HCT116 (cell line): ENCODE measurements at regions not wholly inside any gene's neighbourhood (a gene's known extent, or its start where the extent isn't known, plus 50 kb on each side); places are given as distances from the start of the nearest gene placed in this dataset.

Experiments used
- ATAC-seq: fragments of 200-7000 bp; cut with Tn5 transposase; 2 replicates; pipeline ENCODE4 v1.9.1; 2020; ENCODE audit warnings: mild to moderate bottlenecking, moderate library complexity
- BruUV-seq: library from RNA; stranded (reverse); fragments of 400-500 nt; replicated peaks from 2 replicates; lab custom pipeline; 2021; lab: Mats Ljungman, UMichigan
- CTCF ChIA-PET: fragments of 300-600 bp; sonication (Branson Sonifier 250); formaldehyde crosslinking; loops from one replicate; lab custom pipeline; 2021; ENCODE audit warnings: antibody characterized with exemption; lab: Charles Lee
- POLR2A ChIA-PET: fragments of 300-600, 350-600 bp; sonication (Branson Sonifier 250); formaldehyde crosslinking; loops from one replicate; lab custom pipeline; 2021; ENCODE audit warnings: antibody characterized with exemption; lab: Charles Lee
- RAD21 ChIA-PET, 2 experiments: fragments of 300-600 bp; sonication (Branson Sonifier 250); formaldehyde crosslinking; loops; one replicate each; lab custom pipeline; 2023; ENCODE audit warnings: low total read pairs in 2 of 2; ENCODE audit not compliant: uncharacterized antibody in 2 of 2, unreplicated experiment in 2 of 2, low non-redundant PET in 1 of 2; lab: Charles Lee
- DNase-seq: peaks from one replicate; pipeline ENCODE4 v3.0.0-alpha.2; 2010; ENCODE audit warnings: low read depth, low spot score
- H2AFZ ChIP-seq: fragments of 200-600 bp; shearing (Covaris generic), sonication (generic); 2 replicates; pipeline ENCODE4 v1.6.1; 2017; ENCODE audit warnings: low read depth, mixed run types, mixed read lengths, antibody characterized with exemption, low read length; ENCODE audit not compliant: poor library complexity, severe bottlenecking
- H3K27ac ChIP-seq: 2 replicates; pipeline ENCODE4 v1.5.1; 2012; ENCODE audit warnings: low read depth, low read length
- H3K27me3 ChIP-seq: fragments of 200-600 bp; sonication (generic); 2 replicates; pipeline ENCODE4 v1.6.1; 2016; ENCODE audit warnings: mixed run types, low read length, mixed read lengths; ENCODE audit not compliant: insufficient read depth
- H3K36me3 ChIP-seq, 2 experiments: fragments of 200-500 bp in 1 of 2; fragments of 200-600 bp in 1 of 2; sonication (Bioruptor generic) in 1 of 2; sonication (generic) in 1 of 2; 2 replicates each; pipeline versions ENCODE4 v1.5.1 to v1.6.1; 2014 to 2016; ENCODE audit warnings: low read length in 2 of 2, inconsistent platforms in 1 of 2, mixed read lengths in 1 of 2, mixed run types in 1 of 2; ENCODE audit not compliant: insufficient read depth in 2 of 2, control insufficient read depth in 1 of 2
- H3K4me1 ChIP-seq, 2 experiments: fragments of 200-600 bp in 1 of 2; sonication (generic) in 1 of 2; 2 replicates each; pipeline versions ENCODE4 v1.5.1 to v1.6.1; 2012 to 2017; ENCODE audit warnings: low read length in 2 of 2, inconsistent platforms in 1 of 2, mild to moderate bottlenecking in 1 of 2, mixed read lengths in 1 of 2, mixed run types in 1 of 2, moderate library complexity in 1 of 2; ENCODE audit not compliant: insufficient read depth in 2 of 2, control insufficient read depth in 1 of 2
- H3K4me2 ChIP-seq: fragments of 200-600 bp; sonication (generic); 2 replicates; pipeline ENCODE4 v1.6.1; 2017; ENCODE audit warnings: mixed run types, low read length, mixed read lengths
- H3K4me3 ChIP-seq, 2 experiments: fragments of 200-600 bp in 1 of 2; sonication (generic) in 1 of 2; replicated peaks in 1 of 2; 2 replicates each; pipeline ENCODE4 v1.5.1; 2011 to 2016; ENCODE audit warnings: low read length in 2 of 2, control low read depth in 1 of 2, low read depth in 1 of 2, mild to moderate bottlenecking in 1 of 2, mixed read lengths in 1 of 2, mixed run types in 1 of 2
- H3K79me2 ChIP-seq: fragments of 200-600 bp; sonication (generic); 2 replicates; pipeline ENCODE4 v1.6.1; 2017; ENCODE audit warnings: mild to moderate bottlenecking, mixed run types, low read length, moderate library complexity, mixed read lengths; ENCODE audit not compliant: insufficient read depth
- H3K9ac ChIP-seq: fragments of 200-600 bp; sonication (generic); 2 replicates; pipeline ENCODE4 v1.6.1; 2016; ENCODE audit warnings: low read length, mixed read lengths
- H3K9me2 ChIP-seq: fragments of 200-600 bp; sonication (generic), shearing (Covaris generic); 2 replicates; pipeline ENCODE4 v1.6.1; 2017; ENCODE audit warnings: mixed run types, mild to moderate bottlenecking, moderate library complexity; ENCODE audit not compliant: insufficient read depth
- H3K9me3 ChIP-seq, 2 experiments: fragments of 200-500 bp in 1 of 2; fragments of 200-600 bp in 1 of 2; sonication (Bioruptor generic) in 1 of 2; sonication (generic) in 1 of 2; 2 replicates each; pipeline ENCODE4 v1.6.1; 2014 to 2017; ENCODE audit warnings: low read length in 2 of 2, mixed read lengths in 2 of 2, inconsistent platforms in 1 of 2, low read depth in 1 of 2, mild to moderate bottlenecking in 1 of 2, mixed run types in 1 of 2, moderate library complexity in 1 of 2; ENCODE audit not compliant: control insufficient read depth in 1 of 2, insufficient read depth in 1 of 2
- H4K20me1 ChIP-seq: fragments of 200-600 bp; sonication (generic), shearing (Covaris generic); 2 replicates; pipeline ENCODE4 v1.6.1; 2017; ENCODE audit warnings: mixed run types, mild to moderate bottlenecking, moderate library complexity; ENCODE audit not compliant: insufficient read depth
- EGR1 ChIP-seq: IDR thresholded peaks from 2 replicates; pipeline ENCODE4 v1.6.1; 2012; ENCODE audit warnings: low read depth
- ELF1 ChIP-seq: IDR thresholded peaks from 2 replicates; pipeline ENCODE4 v1.6.1; 2012; ENCODE audit warnings: low read depth, borderline replicate concordance
- EZH2 ChIP-seq: fragments of 200-600 bp; sonication (generic); IDR thresholded peaks from 2 replicates; pipeline ENCODE4 v1.6.1; 2017; ENCODE audit warnings: antibody characterized with exemption, mixed run types
- JUND ChIP-seq: IDR thresholded peaks from 2 replicates; pipeline ENCODE4 v1.6.1; 2012
- MAX ChIP-seq: IDR thresholded peaks from 2 replicates; pipeline ENCODE4 v1.6.1; 2012
- POLR2A ChIP-seq: IDR thresholded peaks from 2 replicates; pipeline ENCODE4 v1.7.0; 2011; ENCODE audit warnings: borderline replicate concordance; ENCODE audit not compliant: insufficient read depth, insufficient read length; ENCODE audit errors: extremely low read depth
- POLR2AphosphoS5 ChIP-seq: IDR thresholded peaks from 2 replicates; pipeline ENCODE4 v1.6.1; 2011; ENCODE audit warnings: mild to moderate bottlenecking, low read depth, low read length, moderate library complexity
- SIN3A ChIP-seq: IDR thresholded peaks from 2 replicates; pipeline ENCODE4 v1.6.1; 2012; ENCODE audit warnings: low read depth
- SRF ChIP-seq: IDR thresholded peaks from 2 replicates; pipeline ENCODE4 v1.6.1; 2012; ENCODE audit warnings: low read depth
- YY1 ChIP-seq: IDR thresholded peaks from 2 replicates; pipeline ENCODE4 v1.6.1; 2011; ENCODE audit warnings: low read length, low read depth, moderate library complexity, mild to moderate bottlenecking; ENCODE audit not compliant: insufficient replicate concordance; ENCODE audit errors: extremely low read depth
- ZFX ChIP-seq: fragments of 450-650 bp; IDR thresholded peaks from 2 replicates; pipeline ENCODE4 v1.6.1; 2017
- intact Hi-C: fragments of 100-400 bp; cut with micrococcal nuclease; formaldehyde crosslinking; loops from 2 replicates; pipeline ENCODE4 v1.10.0; 2022
- TF ChIP-seq, protein P1 (sequence below): IDR thresholded peaks from 2 replicates; pipeline ENCODE4 v1.6.1; 2011; ENCODE audit warnings: mild to moderate bottlenecking, low read length, moderate library complexity; ENCODE audit not compliant: insufficient replicate concordance; ENCODE audit errors: extremely low read depth

DNA sequence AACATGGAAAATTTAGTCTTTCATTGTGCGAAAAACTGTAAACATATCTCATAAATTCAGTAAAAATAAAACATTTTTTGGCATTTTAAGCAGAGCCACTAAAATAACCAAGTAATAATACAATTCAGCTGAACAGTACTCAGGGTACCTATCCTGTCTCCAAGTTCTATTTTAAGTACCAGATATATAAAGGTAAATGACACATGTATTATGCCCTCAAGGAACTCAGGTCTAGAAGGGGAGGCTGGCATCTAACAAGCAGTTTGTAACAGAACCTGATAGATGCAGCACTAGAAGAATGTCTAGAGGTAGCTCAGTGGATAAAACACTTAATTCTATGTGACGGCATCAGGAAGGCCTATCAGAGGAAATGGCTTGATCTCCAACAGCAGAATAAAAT lies 112.2 kb downstream of the CRPPA start:
- ATAC-seq (no peak), DNase-seq (no peak)
- Histone ChIP-seq H3K27me3 (no peaks in the 10 kb centered on the region), H2AFZ (no peak overlapping the region), H3K9me3 (no peaks in the 10 kb centered on the region), H3K4me1 (no peaks in the 10 kb centered on the region), H3K27ac (no peak overlapping the region), H3K9ac (no peak overlapping the region), H3K79me2 (no peaks in the 10 kb centered on the region), H3K9me2 (no peaks in the 10 kb centered on the region), H3K4me2 (no peak overlapping the region), H3K36me3 (no peaks in the 10 kb centered on the region), H4K20me1 (no peaks in the 10 kb centered on the region), H3K4me3 (no peak overlapping the region)
- ChIA-PET POLR2A (no interaction called here), CTCF (interaction anchor here (1.5 kb wide), 1 partner anchor 256 kb away, joined by 4 read pairs; no protein-coding TSS in a partner anchor), RAD21 (no interaction called here)
- TF ChIP-seq JUND, result no peak
- TF ChIP-seq POLR2AphosphoS5, result no peak
- TF ChIP-seq SRF, result no peak
- no peak for TF ChIP-seq ELF1
- no peak for TF ChIP-seq ZFX
- TF ChIP-seq, protein P1, sequence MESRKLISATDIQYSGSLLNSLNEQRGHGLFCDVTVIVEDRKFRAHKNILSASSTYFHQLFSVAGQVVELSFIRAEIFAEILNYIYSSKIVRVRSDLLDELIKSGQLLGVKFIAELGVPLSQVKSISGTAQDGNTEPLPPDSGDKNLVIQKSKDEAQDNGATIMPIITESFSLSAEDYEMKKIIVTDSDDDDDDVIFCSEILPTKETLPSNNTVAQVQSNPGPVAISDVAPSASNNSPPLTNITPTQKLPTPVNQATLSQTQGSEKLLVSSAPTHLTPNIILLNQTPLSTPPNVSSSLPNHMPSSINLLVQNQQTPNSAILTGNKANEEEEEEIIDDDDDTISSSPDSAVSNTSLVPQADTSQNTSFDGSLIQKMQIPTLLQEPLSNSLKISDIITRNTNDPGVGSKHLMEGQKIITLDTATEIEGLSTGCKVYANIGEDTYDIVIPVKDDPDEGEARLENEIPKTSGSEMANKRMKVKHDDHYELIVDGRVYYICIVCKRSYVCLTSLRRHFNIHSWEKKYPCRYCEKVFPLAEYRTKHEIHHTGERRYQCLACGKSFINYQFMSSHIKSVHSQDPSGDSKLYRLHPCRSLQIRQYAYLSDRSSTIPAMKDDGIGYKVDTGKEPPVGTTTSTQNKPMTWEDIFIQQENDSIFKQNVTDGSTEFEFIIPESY, result no peak
- no peak for TF ChIP-seq MAX
- TF ChIP-seq POLR2A, result no peak
- no peak for TF ChIP-seq SIN3A
- TF ChIP-seq EZH2, result no peak
- TF ChIP-seq EGR1, result no peak
- no peak for TF ChIP-seq YY1
- no TSS peak for BruUV-seq
- intact Hi-C loops, result no loop called here
